ENCODE measurements at regions not wholly inside any gene's neighbourhood (a gene's known extent, or its start where the extent isn't known, plus 50 kb on each side); places are given as distances from the start of the nearest gene placed in this dataset.

DNA sequence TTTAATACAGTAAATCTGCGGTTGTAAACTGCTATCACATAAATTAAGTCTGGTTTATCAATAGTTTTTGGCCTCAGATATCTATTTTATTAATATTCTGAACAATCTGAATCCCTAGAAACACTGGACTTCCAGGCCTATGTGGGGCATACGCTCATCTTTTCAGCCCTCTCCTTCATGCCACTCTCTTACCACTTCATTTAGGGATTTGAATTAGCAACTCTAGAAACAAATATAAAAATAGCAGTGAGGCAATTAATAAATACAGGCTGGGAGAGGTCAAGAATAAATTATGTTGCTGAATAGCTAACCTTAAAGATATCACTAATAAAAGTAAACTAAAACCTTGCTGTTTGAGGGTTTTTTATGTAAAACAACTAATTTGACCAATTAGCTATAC, 480.3 kb upstream of the CD180 start:
- H3K27me3 Mint-ChIP-seq (ENCODE audit: low read depth), result no peaks in the 10 kb centered on the region; the same call in 1 of the 2 replicates
- H3K4me1 Mint-ChIP-seq, result peaks cover 21% of the 10 kb centered on the region in 2 experiments
- Histone ChIP-seq H3T11ph (ENCODE audit: low read length) (no peak overlapping the region), H3K9me3 (ENCODE audit: control insufficient read depth, low read depth, low read length) (no peaks in the 10 kb centered on the region), H4K5ac (ENCODE audit: insufficient read length, low read depth, low read length) (no peak overlapping the region), H3K18ac (ENCODE audit: insufficient read length, low read depth, low read length) (no peak overlapping the region), H2BK12ac (ENCODE audit: insufficient read length, low read depth, low read length) (no peak overlapping the region), H2BK120ac (ENCODE audit: low read depth, low read length, poor library complexity, severe bottlenecking) (no peak overlapping the region), H2BK20ac (ENCODE audit: low read depth, low read length, poor library complexity, severe bottlenecking) (no peak overlapping the region), H2BK15ac (ENCODE audit: low read depth, low read length) (no peak overlapping the region), H3K4me1 (ENCODE audit: insufficient read depth, low read length) (peaks cover 7% of the 10 kb centered on the region; the same call in 1 of the 2 replicates), H3K23ac (ENCODE audit: insufficient read length, low read depth, low read length) (no peak overlapping the region), H3K4ac (ENCODE audit: low read depth, low read length) (no peak overlapping the region), H4K91ac (ENCODE audit: insufficient read length, low read depth, low read length) (no peak overlapping the region), H2AFZ (ENCODE audit: low read length) (no peak overlapping the region), H3K79me2 (ENCODE audit: insufficient read depth, low read length) (no peaks in the 10 kb centered on the region), H4K20me1 (ENCODE audit: control insufficient read depth, insufficient read depth, insufficient read length) (no peaks in the 10 kb centered on the region), H2AK5ac (ENCODE audit: insufficient read length, low read length) (no peak overlapping the region), H3K9ac (ENCODE audit: extremely low read depth, insufficient read length, low read length) (no peak overlapping the region), H2BK5ac (ENCODE audit: insufficient read length, low read length) (no peak overlapping the region), H3K14ac (ENCODE audit: insufficient read depth, low read length) (no peak overlapping the region), H3K79me1 (ENCODE audit: insufficient read depth, low read depth, low read length, poor library complexity, severe bottlenecking) (no peaks in the 10 kb centered on the region), H3K4me2 (ENCODE audit: insufficient read depth, insufficient read length, low read length) (no peak overlapping the region), H3K27ac (ENCODE audit: insufficient read length, low read depth, low read length) (no peak overlapping the region), H3K56ac (ENCODE audit: insufficient read length, low read depth, low read length) (no peak overlapping the region), H3K27me3 (ENCODE audit: insufficient read depth, low read length) (no peaks in the 10 kb centered on the region), H3K23me2 (ENCODE audit: insufficient read length, low read depth, low read length, poor library complexity, severe bottlenecking) (no peaks in the 10 kb centered on the region), H4K8ac (replicated peaks; ENCODE audit: insufficient read length, low read depth, low read length) (no peak overlapping the region)
- WGBS (ENCODE audit: extremely low coverage, insufficient read length, low lambda C conversion rate), result no CpG with 5 or more reads among the region's 2 CpGs
- DNase-seq, result no peak
- no peak overlapping the region for H3K4me3 Mint-ChIP-seq
- no peaks in the 10 kb centered on the region for H3K36me3 Mint-ChIP-seq (ENCODE audit: insufficient read depth in 1 of 3, low read depth in 3 of 3)
- TF ChIP-seq, protein P1, sequence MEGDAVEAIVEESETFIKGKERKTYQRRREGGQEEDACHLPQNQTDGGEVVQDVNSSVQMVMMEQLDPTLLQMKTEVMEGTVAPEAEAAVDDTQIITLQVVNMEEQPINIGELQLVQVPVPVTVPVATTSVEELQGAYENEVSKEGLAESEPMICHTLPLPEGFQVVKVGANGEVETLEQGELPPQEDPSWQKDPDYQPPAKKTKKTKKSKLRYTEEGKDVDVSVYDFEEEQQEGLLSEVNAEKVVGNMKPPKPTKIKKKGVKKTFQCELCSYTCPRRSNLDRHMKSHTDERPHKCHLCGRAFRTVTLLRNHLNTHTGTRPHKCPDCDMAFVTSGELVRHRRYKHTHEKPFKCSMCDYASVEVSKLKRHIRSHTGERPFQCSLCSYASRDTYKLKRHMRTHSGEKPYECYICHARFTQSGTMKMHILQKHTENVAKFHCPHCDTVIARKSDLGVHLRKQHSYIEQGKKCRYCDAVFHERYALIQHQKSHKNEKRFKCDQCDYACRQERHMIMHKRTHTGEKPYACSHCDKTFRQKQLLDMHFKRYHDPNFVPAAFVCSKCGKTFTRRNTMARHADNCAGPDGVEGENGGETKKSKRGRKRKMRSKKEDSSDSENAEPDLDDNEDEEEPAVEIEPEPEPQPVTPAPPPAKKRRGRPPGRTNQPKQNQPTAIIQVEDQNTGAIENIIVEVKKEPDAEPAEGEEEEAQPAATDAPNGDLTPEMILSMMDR (conservative IDR thresholded peaks at IDR 0.05), result no peak
- no peak overlapping the region for H3K27ac Mint-ChIP-seq
- H3K9me3 Mint-ChIP-seq, result no peaks in the 10 kb centered on the region
